Activated CD4-positive, alpha-beta memory T cell treated with anti-CD3 and anti-CD28 coated beads, Interleukin-2, amount 10 ng/mL, durations not matched to agents 7 days and 5 days (primary cell): ENCODE measurements at regions not wholly inside any gene's neighbourhood (a gene's known extent, or its start where the extent isn't known, plus 50 kb on each side); places are given as distances from the start of the nearest gene placed in this dataset.
"Not testable (repeated sequence)": the region's sequence is repeated elsewhere in the genome, so short reads cannot be mapped to it uniquely, and the experiment has no call there.

Experiments used
- CTCF ChIA-PET: fragments of 350-600 bp; sonication (Branson Sonifier 250); formaldehyde crosslinking; loops from one replicate; lab custom pipeline; 2021; ENCODE audit warnings: antibody characterized with exemption, inconsistent platforms; lab: Charles Lee
- POLR2A ChIA-PET: fragments of 350-600 bp; sonication (Branson Sonifier 250); formaldehyde crosslinking; loops from one replicate; lab custom pipeline; 2021; ENCODE audit warnings: antibody characterized with exemption; lab: Charles Lee
- DNase-seq: peaks from one replicate; pipeline ENCODE4 v3.0.0-alpha.2; 2020
- H3K27ac Mint-ChIP-seq: one replicate; pipeline ENCODE4 v1.8.0; 2021; ENCODE audit warnings: mild to moderate bottlenecking, mixed read lengths
- H3K27me3 Mint-ChIP-seq: one replicate; pipeline ENCODE4 v1.8.0; 2021; ENCODE audit warnings: mixed read lengths
- H3K36me3 Mint-ChIP-seq: one replicate; pipeline ENCODE4 v1.8.0; 2021; ENCODE audit warnings: low read depth, mixed read lengths
- H3K4me1 Mint-ChIP-seq: one replicate; pipeline ENCODE4 v1.8.0; 2021; ENCODE audit warnings: mixed read lengths
- H3K4me3 Mint-ChIP-seq: one replicate; pipeline ENCODE4 v1.8.0; 2021; ENCODE audit warnings: mild to moderate bottlenecking, mixed read lengths
- H3K9me3 Mint-ChIP-seq: one replicate; pipeline ENCODE4 v1.8.0; 2021; ENCODE audit warnings: mixed read lengths

GRCh38 chr4:79613269-79613935 lies 205.4 kb upstream of the GK2 start:
- H3K27ac Mint-ChIP-seq, result no peak overlapping the region
- ChIA-PET POLR2A (no interaction called here), CTCF (no interaction called here)
- no peaks in the 10 kb centered on the region for H3K9me3 Mint-ChIP-seq
- no peak for DNase-seq
- H3K4me3 Mint-ChIP-seq, result no peak overlapping the region
- no peaks in the 10 kb centered on the region for H3K4me1 Mint-ChIP-seq
- no peaks in the 10 kb centered on the region for H3K36me3 Mint-ChIP-seq
- H3K27me3 Mint-ChIP-seq, result peaks cover 22% of the 10 kb centered on the region

- POLR2A ChIA-PET, result no interaction called here
- H3K4me1 Mint-ChIP-seq, result no peaks in the 10 kb centered on the region
- no peak overlapping the region for H3K27ac Mint-ChIP-seq
- no peaks in the 10 kb centered on the region for H3K36me3 Mint-ChIP-seq
- no peaks in the 10 kb centered on the region for H3K9me3 Mint-ChIP-seq
- DNase-seq, result no peak
- H3K27me3 Mint-ChIP-seq, result peaks cover 21% of the 10 kb centered on the region
- CTCF ChIA-PET, result no interaction called here
- H3K4me3 Mint-ChIP-seq, result no peak overlapping the region
Observed at GRCh38 chr4:79611026-79611425, 203.0 kb upstream of the GK2 start.

DNA sequence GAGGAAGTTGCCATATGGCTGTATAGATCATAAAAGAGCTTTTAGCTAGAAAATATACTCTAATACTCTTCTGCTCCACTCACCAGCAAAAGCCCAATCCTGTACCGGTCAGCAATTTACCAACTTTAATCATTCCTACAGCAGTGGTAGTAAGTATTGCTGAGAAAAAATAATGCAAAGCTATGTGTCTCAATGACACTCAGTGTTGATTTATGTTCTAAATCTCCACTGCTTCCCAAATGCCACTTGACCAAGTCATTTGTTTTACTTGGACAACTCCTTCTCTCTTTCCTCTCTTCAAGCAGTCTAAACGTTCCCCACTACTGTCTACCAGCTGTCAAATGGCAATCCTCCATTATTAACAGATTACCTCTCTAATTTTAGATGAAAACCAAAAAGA lies 201.8 kb upstream of the GK2 start:
- no peak overlapping the region for H3K27ac Mint-ChIP-seq
- ChIA-PET POLR2A (no interaction called here), CTCF (interaction anchor here (0.6 kb wide), 1 partner anchor 85 kb away, joined by 3 read pairs; no protein-coding TSS in a partner anchor)
- no peaks in the 10 kb centered on the region for H3K4me1 Mint-ChIP-seq
- H3K4me3 Mint-ChIP-seq, result no peak overlapping the region
- no peaks in the 10 kb centered on the region for H3K36me3 Mint-ChIP-seq
- peaks cover 19% of the 10 kb centered on the region for H3K27me3 Mint-ChIP-seq
- no peaks in the 10 kb centered on the region for H3K9me3 Mint-ChIP-seq
- DNase-seq, result no peak

- H3K36me3 Mint-ChIP-seq, result no peaks in the 10 kb centered on the region
- ChIA-PET POLR2A (no interaction called here), CTCF (no interaction called here)
- H3K9me3 Mint-ChIP-seq, result no peaks in the 10 kb centered on the region
- peaks cover 11% of the 10 kb centered on the region for H3K4me1 Mint-ChIP-seq
- DNase-seq, result no peak
- no peak overlapping the region for H3K27ac Mint-ChIP-seq
- no peak overlapping the region for H3K4me3 Mint-ChIP-seq
- peaks cover 15% of the 10 kb centered on the region for H3K27me3 Mint-ChIP-seq
Observed at GRCh38 chr4:79607979-79608378, 200.0 kb upstream of the GK2 start.

- Mint-ChIP-seq H3K27me3 (peaks cover 4% of the 10 kb centered on the region), H3K9me3 (no peaks in the 10 kb centered on the region), H3K4me1 (peaks cover 11% of the 10 kb centered on the region), H3K4me3 (no peak overlapping the region), H3K27ac (no peak overlapping the region), H3K36me3 (no peaks in the 10 kb centered on the region)
- DNase-seq, result no peak
- ChIA-PET POLR2A (interaction anchor here (1.2 kb wide), 1 partner anchor 522 kb away, joined by 4 read pairs; no protein-coding TSS in a partner anchor), CTCF (no interaction called here)
Observed at GRCh38 chr4:79604152-79604551, 196.1 kb upstream of the GK2 start.

DNA sequence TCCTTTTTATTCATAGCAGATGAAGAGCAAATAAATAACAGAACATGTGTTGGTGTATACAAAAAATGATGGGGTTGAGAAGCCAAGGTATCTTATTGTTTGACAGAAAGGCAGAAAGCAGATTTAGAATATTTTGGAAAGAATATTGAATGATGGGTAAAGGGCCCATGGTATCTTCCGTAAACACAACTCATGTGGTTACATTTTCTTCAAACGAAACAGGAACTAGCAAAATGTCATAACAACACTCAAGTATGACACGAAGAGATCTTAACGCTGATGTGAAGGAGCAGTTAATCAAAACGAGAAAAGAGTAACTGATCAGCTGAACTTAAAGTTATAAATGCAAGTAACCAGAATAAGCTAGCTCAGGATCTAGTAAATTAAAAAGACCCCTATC lies 195.7 kb upstream of the GK2 start:
- H3K36me3 Mint-ChIP-seq, result no peaks in the 10 kb centered on the region
- no peaks in the 10 kb centered on the region for H3K9me3 Mint-ChIP-seq
- H3K27ac Mint-ChIP-seq, result no peak overlapping the region
- H3K4me1 Mint-ChIP-seq, result peaks cover 11% of the 10 kb centered on the region
- H3K4me3 Mint-ChIP-seq, result no peak overlapping the region
- peaks cover 4% of the 10 kb centered on the region for H3K27me3 Mint-ChIP-seq
- POLR2A ChIA-PET, result interaction anchor here (1.2 kb wide), 1 partner anchor 523 kb away, joined by 4 read pairs; no protein-coding TSS in a partner anchor
- DNase-seq, result no peak
- CTCF ChIA-PET, result no interaction called here

DNA sequence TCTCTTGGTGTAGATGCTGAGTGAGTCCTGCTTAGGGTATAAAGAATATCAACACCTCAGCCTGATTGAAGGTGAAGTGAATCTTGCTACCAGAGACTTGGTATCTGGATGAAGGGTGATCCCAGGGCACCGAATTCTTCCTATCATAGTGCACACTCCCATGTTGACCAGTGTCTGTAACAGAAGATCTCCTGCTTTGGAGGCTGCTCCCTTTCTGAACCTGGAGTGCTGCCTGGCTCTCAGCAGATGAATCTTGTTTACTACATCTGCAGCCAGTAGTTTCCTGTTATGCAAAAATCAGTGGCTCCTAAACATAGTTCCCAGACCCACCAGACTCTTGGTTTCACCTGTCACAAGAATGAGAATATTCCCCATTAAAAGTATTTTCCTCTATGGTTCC lies 191.7 kb upstream of the GK2 start:
- H3K27me3 Mint-ChIP-seq, result peaks cover 2% of the 10 kb centered on the region
- CTCF ChIA-PET, result no interaction called here
- H3K36me3 Mint-ChIP-seq, result no peaks in the 10 kb centered on the region
- H3K9me3 Mint-ChIP-seq, result no peaks in the 10 kb centered on the region
- POLR2A ChIA-PET, result no interaction called here
- peaks cover 11% of the 10 kb centered on the region for H3K4me1 Mint-ChIP-seq
- DNase-seq, result no peak
- H3K4me3 Mint-ChIP-seq, result no peak overlapping the region
- no peak overlapping the region for H3K27ac Mint-ChIP-seq

DNA sequence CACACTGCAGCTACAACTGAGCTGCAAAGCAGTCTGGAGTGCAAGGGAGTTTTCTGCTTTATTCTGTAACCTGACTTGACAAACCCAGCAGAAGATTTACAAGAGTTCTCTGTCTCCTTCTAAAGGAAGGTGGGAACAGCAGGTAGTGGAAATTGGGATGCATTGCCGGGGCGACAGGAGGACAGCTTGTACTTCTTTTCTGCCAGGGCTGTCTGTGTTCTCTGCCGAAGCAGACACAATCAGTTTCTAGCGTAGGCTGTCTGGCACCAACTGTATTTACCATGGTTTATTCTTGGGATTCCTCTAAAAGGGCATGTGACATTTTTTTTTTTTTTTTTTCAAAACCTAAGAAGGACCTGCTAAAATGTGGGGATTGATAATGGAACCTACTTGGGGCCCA lies 190.8 kb upstream of the GK2 start:
- Mint-ChIP-seq H3K4me3 (no peak overlapping the region), H3K27me3 (peaks cover 3% of the 10 kb centered on the region), H3K27ac (no peak overlapping the region), H3K9me3 (no peaks in the 10 kb centered on the region), H3K36me3 (no peaks in the 10 kb centered on the region), H3K4me1 (peaks cover 5% of the 10 kb centered on the region)
- DNase-seq, result no peak
- ChIA-PET POLR2A (no interaction called here), CTCF (no interaction called here)

- CTCF ChIA-PET, result no interaction called here
- H3K27me3 Mint-ChIP-seq, result peaks cover 3% of the 10 kb centered on the region
- POLR2A ChIA-PET, result no interaction called here
- no peaks in the 10 kb centered on the region for H3K36me3 Mint-ChIP-seq
- H3K4me3 Mint-ChIP-seq, result no peak overlapping the region
- H3K4me1 Mint-ChIP-seq, result no peaks in the 10 kb centered on the region
- H3K27ac Mint-ChIP-seq, result no peak overlapping the region
- no peaks in the 10 kb centered on the region for H3K9me3 Mint-ChIP-seq
- DNase-seq, result no peak
Observed at GRCh38 chr4:79598214-79598613, 190.2 kb upstream of the GK2 start.

- Mint-ChIP-seq H3K27ac (no peak overlapping the region), H3K4me1 (no peaks in the 10 kb centered on the region), H3K27me3 (peaks cover 1% of the 10 kb centered on the region), H3K9me3 (no peaks in the 10 kb centered on the region), H3K36me3 (no peaks in the 10 kb centered on the region), H3K4me3 (no peak overlapping the region)
- POLR2A ChIA-PET, result no interaction called here
- CTCF ChIA-PET, result no interaction called here
- no peak for DNase-seq
Observed at GRCh38 chr4:79597266-79597665, 189.2 kb upstream of the GK2 start.

DNA sequence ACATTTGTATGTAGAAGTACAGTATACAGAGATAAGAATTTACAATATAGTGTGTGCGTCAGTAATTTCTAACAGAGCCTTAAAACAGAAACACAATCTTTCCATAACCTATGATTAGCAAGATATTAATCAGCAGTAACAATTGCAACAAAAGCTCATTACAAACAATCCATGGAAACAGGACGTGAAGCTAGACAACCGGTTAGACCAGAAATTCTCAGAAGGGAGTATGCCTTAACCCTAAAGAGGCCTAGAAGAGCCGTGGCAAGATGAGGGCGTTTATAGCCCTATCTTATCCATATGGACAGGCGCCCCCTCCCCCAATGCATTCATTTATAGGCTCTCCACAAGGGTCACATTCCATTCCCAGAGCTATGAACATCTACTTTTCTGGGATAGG lies 184.2 kb upstream of the GK2 start:
- CTCF ChIA-PET, POLR2A ChIA-PET, H3K36me3 Mint-ChIP-seq, H3K9me3 Mint-ChIP-seq, DNase-seq, H3K27ac Mint-ChIP-seq, H3K4me1 Mint-ChIP-seq, H3K27me3 Mint-ChIP-seq, H3K4me3 Mint-ChIP-seq: not testable (repeated sequence)

- H3K9me3 Mint-ChIP-seq, result no peaks in the 10 kb centered on the region
- H3K4me1 Mint-ChIP-seq, result no peaks in the 10 kb centered on the region
- H3K27me3 Mint-ChIP-seq, result peaks cover 9% of the 10 kb centered on the region
- DNase-seq, result no peak
- H3K27ac Mint-ChIP-seq, result no peak overlapping the region
- no peak overlapping the region for H3K4me3 Mint-ChIP-seq
- CTCF ChIA-PET, result no interaction called here
- POLR2A ChIA-PET, result no interaction called here
- H3K36me3 Mint-ChIP-seq, result no peaks in the 10 kb centered on the region
Observed at GRCh38 chr4:79588679-79589078, 180.7 kb upstream of the GK2 start.

- H3K27ac Mint-ChIP-seq, H3K4me1 Mint-ChIP-seq, DNase-seq, H3K36me3 Mint-ChIP-seq, H3K27me3 Mint-ChIP-seq, H3K4me3 Mint-ChIP-seq, POLR2A ChIA-PET, H3K9me3 Mint-ChIP-seq: not testable (repeated sequence)
- CTCF ChIA-PET, result interaction anchor here (1.1 kb wide), 1 partner anchor 629 kb away, joined by 3 read pairs; no protein-coding TSS in a partner anchor
Observed at GRCh38 chr4:79587207-79587606, 179.2 kb upstream of the GK2 start.

DNA sequence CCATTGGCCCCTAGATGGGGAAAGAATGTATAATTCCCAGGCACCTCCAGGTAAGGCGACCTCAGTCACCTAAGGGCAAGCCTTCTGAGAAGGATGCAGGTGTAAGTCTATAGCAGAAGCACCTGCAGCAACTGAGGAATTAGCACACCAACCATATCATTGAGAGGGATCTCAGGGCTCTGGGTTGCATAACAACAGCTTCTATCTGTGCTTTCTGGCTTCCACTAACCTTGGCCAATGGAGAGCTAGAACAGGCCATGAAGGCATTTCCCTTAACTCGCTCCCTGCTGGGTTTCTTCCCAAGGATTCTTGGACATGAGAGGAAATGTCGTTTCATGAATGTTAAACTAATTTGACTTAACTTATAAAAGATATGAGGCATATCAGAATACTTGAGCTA lies 177.8 kb upstream of the GK2 start:
- ChIA-PET POLR2A (no interaction called here), CTCF (no interaction called here)
- DNase-seq, result no peak
- Mint-ChIP-seq H3K27ac (no peak overlapping the region), H3K27me3 (peaks cover 6% of the 10 kb centered on the region), H3K36me3 (no peaks in the 10 kb centered on the region), H3K4me1 (no peaks in the 10 kb centered on the region), H3K4me3 (no peak overlapping the region), H3K9me3 (no peaks in the 10 kb centered on the region)
